Ishikawa (cell line): ENCODE measurements at regions not wholly inside any gene's neighbourhood (a gene's known extent, or its start where the extent isn't known, plus 50 kb on each side); places are given as distances from the start of the nearest gene placed in this dataset.

ENCODE experiments used
- CEBPB ChIP-seq: IDR thresholded peaks from 2 replicates; pipeline ENCODE4 v1.6.1; 2012
- EGR1 ChIP-seq: IDR thresholded peaks from 2 replicates; pipeline ENCODE4 v1.6.1; 2012
- EP300 ChIP-seq: IDR thresholded peaks from 2 replicates; pipeline ENCODE4 v1.6.1; 2012; ENCODE audit warnings: borderline replicate concordance
- FOXM1 ChIP-seq: IDR thresholded peaks from 2 replicates; pipeline ENCODE4 v1.6.1; 2012; ENCODE audit warnings: low read depth, borderline replicate concordance
- NFIC ChIP-seq: IDR thresholded peaks from 2 replicates; pipeline ENCODE4 v1.6.1; 2012
- RAD21 ChIP-seq: IDR thresholded peaks from 2 replicates; pipeline ENCODE4 v1.6.1; 2012; ENCODE audit warnings: low read depth
- YY1 ChIP-seq: IDR thresholded peaks from 2 replicates; pipeline ENCODE4 v1.6.1; 2012; ENCODE audit warnings: low read depth
- ZBTB7A ChIP-seq: IDR thresholded peaks from 2 replicates; pipeline ENCODE4 v1.6.1; 2012; ENCODE audit warnings: low read depth
- TF ChIP-seq, protein P1 (sequence below): IDR thresholded peaks from 2 replicates; pipeline ENCODE4 v1.6.1; 2012
- TF ChIP-seq, protein P2 (sequence below): IDR thresholded peaks from 2 replicates; pipeline ENCODE4 v1.6.1; 2012
- TF ChIP-seq, protein P3 (sequence below): IDR thresholded peaks from 2 replicates; pipeline ENCODE4 v1.6.1; 2012; ENCODE audit warnings: low read depth, mild to moderate bottlenecking

DNA sequence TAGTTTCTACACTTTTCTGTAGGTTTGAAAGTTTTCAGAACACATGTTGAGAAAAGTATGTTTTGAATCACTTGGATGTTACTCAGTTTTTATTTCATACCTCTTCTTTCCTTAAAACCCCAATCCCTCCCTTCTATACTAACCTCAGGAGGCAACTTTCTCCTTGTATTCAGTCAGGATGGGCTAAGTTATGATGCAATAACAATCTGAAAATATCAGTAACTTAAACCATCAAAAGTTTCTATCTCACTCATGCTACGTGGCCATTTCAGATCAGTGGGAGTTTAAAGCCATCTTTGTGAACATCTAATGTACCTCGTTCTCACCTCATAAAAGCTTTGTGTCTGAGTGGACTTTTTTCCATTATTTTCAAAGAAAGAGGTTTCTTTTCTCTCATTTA is 86.2 kb downstream of the NXPE2 start:
- TF ChIP-seq EP300 (no peak), CEBPB (no peak), FOXM1 (no peak), YY1 (no peak), RAD21 (no peak), ZBTB7A (no peak), EGR1 (no peak), NFIC (no peak)
- TF ChIP-seq, protein P1, sequence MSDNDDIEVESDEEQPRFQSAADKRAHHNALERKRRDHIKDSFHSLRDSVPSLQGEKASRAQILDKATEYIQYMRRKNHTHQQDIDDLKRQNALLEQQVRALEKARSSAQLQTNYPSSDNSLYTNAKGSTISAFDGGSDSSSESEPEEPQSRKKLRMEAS = no peak
- TF ChIP-seq, protein P2, sequence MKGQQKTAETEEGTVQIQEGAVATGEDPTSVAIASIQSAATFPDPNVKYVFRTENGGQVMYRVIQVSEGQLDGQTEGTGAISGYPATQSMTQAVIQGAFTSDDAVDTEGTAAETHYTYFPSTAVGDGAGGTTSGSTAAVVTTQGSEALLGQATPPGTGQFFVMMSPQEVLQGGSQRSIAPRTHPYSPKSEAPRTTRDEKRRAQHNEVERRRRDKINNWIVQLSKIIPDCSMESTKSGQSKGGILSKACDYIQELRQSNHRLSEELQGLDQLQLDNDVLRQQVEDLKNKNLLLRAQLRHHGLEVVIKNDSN = no peak
- TF ChIP-seq, protein P3, sequence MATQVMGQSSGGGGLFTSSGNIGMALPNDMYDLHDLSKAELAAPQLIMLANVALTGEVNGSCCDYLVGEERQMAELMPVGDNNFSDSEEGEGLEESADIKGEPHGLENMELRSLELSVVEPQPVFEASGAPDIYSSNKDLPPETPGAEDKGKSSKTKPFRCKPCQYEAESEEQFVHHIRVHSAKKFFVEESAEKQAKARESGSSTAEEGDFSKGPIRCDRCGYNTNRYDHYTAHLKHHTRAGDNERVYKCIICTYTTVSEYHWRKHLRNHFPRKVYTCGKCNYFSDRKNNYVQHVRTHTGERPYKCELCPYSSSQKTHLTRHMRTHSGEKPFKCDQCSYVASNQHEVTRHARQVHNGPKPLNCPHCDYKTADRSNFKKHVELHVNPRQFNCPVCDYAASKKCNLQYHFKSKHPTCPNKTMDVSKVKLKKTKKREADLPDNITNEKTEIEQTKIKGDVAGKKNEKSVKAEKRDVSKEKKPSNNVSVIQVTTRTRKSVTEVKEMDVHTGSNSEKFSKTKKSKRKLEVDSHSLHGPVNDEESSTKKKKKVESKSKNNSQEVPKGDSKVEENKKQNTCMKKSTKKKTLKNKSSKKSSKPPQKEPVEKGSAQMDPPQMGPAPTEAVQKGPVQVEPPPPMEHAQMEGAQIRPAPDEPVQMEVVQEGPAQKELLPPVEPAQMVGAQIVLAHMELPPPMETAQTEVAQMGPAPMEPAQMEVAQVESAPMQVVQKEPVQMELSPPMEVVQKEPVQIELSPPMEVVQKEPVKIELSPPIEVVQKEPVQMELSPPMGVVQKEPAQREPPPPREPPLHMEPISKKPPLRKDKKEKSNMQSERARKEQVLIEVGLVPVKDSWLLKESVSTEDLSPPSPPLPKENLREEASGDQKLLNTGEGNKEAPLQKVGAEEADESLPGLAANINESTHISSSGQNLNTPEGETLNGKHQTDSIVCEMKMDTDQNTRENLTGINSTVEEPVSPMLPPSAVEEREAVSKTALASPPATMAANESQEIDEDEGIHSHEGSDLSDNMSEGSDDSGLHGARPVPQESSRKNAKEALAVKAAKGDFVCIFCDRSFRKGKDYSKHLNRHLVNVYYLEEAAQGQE = no peak
